ENCODE measurements at regions not wholly inside any gene's neighbourhood (a gene's known extent, or its start where the extent isn't known, plus 50 kb on each side); places are given as distances from the start of the nearest gene placed in this dataset.

DNA sequence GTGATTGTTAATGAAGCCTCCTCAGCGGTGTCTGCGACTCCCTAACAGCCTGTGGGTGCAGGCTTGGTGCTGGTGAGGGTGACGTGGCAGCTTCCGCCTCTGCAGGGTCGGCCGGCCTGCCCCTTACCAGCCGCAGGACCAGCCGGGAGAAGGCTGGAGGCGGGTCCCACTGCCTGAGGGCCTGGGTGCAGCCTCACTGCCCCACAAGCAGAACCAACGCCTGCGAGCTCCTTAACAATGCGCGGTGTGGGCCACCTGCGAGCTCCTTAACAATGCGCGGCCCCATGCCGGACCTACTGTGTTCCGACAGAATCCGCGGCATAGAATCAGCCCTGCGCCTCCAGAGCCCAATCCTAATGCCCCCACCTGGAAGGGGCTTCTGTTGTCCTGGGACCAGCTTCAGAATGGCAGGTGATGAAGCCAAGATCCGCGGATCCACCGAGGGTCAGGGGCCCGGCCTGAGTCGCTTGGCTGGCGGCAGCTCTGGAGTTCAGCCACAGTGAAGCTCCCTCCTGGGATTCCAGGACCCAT lies 54.4 kb upstream of the AJAP1 start:
- Histone ChIP-seq H3K27ac (ENCODE audit: insufficient read depth, low read depth, low read length) (no peak overlapping the region), H4K20me1 (replicated peaks; ENCODE audit: control insufficient read depth, extremely low read depth, insufficient read depth, low read length) (no peaks in the 10 kb centered on the region), H3K9me3 (replicated peaks; ENCODE audit: control insufficient read depth, insufficient read depth, low read length) (peaks cover 6% of the 10 kb centered on the region), H3K9me1 (replicated peaks; ENCODE audit: control insufficient read depth, extremely low read depth, insufficient read depth, low read length) (no peaks in the 10 kb centered on the region), H2AFZ (ENCODE audit: low read depth, low read length) (no peak overlapping the region), H3K36me3 (ENCODE audit: control insufficient read depth in 2 of 2, extremely low read depth in 1 of 2, insufficient read depth in 2 of 2, low read length in 2 of 2) (no peaks in the 10 kb centered on the region), H3K27me3 (ENCODE audit: control insufficient read depth in 2 of 2, insufficient read depth in 2 of 2, low read length in 2 of 2) (no peaks in the 10 kb centered on the region), H3K79me2 (ENCODE audit: control insufficient read depth, insufficient read depth, low read length) (no peaks in the 10 kb centered on the region), H3K4me3 (replicated peaks in 1 of 3; ENCODE audit: insufficient read depth in 1 of 3, low read depth in 1 of 3, low read length in 3 of 3) (no peak overlapping the region), H3K4me1 (ENCODE audit: control insufficient read depth, extremely low read depth, insufficient read depth, low read length) (no peaks in the 10 kb centered on the region), H3K9ac (replicated peaks; ENCODE audit: extremely low read depth, insufficient read depth, low read length) (no peak overlapping the region), H3K4me2 (ENCODE audit: insufficient read depth, low read length) (no peak overlapping the region)
- dilution Hi-C loops (cut with MboI; ENCODE audit: extremely low pct_ligation_motif_present, low sequenced_read_pairs) (no loop called here), intact Hi-C loops (cut with micrococcal nuclease) (no loop called here)
- TF ChIP-seq JUN (IDR thresholded peaks at IDR 0.05; ENCODE audit: borderline replicate concordance, insufficient read depth, insufficient read length, low read depth) (no peak), FOS (IDR thresholded peaks at IDR 0.05; ENCODE audit: borderline replicate concordance, insufficient read depth, low read length) (no peak), GATA2 (IDR thresholded peaks at IDR 0.05; ENCODE audit: insufficient read depth, insufficient read length, low read depth, low read length) (no peak), MYC (IDR thresholded peaks at IDR 0.05; ENCODE audit: low read depth, low read length) (no peak), EZH2 (IDR thresholded peaks at IDR 0.05; ENCODE audit: borderline replicate concordance, low read depth, low read length, severe bottlenecking) (no peak), MAX (IDR thresholded peaks at IDR 0.05; ENCODE audit: insufficient read depth, insufficient read length) (no peak), POLR2A (IDR thresholded peaks at IDR 0.05; ENCODE audit: low read depth, low read length) (no peak), POLR2AphosphoS5 (IDR thresholded peaks at IDR 0.05; ENCODE audit: insufficient read depth, low read depth, low read length) (no peak)
- TF ChIP-seq, protein P1, sequence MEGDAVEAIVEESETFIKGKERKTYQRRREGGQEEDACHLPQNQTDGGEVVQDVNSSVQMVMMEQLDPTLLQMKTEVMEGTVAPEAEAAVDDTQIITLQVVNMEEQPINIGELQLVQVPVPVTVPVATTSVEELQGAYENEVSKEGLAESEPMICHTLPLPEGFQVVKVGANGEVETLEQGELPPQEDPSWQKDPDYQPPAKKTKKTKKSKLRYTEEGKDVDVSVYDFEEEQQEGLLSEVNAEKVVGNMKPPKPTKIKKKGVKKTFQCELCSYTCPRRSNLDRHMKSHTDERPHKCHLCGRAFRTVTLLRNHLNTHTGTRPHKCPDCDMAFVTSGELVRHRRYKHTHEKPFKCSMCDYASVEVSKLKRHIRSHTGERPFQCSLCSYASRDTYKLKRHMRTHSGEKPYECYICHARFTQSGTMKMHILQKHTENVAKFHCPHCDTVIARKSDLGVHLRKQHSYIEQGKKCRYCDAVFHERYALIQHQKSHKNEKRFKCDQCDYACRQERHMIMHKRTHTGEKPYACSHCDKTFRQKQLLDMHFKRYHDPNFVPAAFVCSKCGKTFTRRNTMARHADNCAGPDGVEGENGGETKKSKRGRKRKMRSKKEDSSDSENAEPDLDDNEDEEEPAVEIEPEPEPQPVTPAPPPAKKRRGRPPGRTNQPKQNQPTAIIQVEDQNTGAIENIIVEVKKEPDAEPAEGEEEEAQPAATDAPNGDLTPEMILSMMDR (IDR thresholded peaks at IDR 0.05; ENCODE audit: extremely low read depth in 1 of 2, insufficient read depth in 1 of 2, low read depth in 1 of 2, low read length in 2 of 2) = no peak
- FAIRE-seq (no peak), DNase-seq (ENCODE audit: low read depth, low spot score) (no peak)
- POLR2A ChIA-PET = no interaction called here
- CTCF ChIA-PET = no interaction called here
- BruUV-seq (replicated peaks) = no TSS peak
